ENCODE measurements at regions not wholly inside any gene's neighbourhood (a gene's known extent, or its start where the extent isn't known, plus 50 kb on each side); places are given as distances from the start of the nearest gene placed in this dataset.

DNA sequence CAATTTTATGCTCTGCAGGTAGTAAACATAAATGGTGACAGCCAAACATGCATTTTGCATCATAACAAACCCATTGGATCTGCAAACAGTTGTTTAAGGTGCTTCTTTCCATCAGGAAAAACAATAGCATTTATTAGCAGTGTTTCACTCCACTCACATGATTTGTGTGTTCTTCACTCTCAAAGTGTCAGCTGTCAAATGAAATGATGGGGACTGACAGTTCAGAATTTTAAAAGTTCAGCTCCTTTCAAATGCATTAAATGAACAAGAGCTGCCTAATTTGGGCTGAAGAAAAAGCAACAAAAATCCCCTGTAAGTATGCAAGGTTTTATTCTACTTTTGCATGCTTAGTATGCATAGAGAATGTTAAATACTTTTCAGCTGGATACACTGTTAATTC, 145.2 kb upstream of the CDIN1 start:
- H3K36me3 ChIP-seq, result no peaks in the 10 kb centered on the region
- H3K27me3 ChIP-seq, result no peaks in the 10 kb centered on the region
- no peak overlapping the region for H3K27ac ChIP-seq
- no peaks in the 10 kb centered on the region for H3K9me3 ChIP-seq
- TF ChIP-seq EP300 (IDR thresholded peaks at IDR 0.05), result no peak
- TF ChIP-seq, protein P1, sequence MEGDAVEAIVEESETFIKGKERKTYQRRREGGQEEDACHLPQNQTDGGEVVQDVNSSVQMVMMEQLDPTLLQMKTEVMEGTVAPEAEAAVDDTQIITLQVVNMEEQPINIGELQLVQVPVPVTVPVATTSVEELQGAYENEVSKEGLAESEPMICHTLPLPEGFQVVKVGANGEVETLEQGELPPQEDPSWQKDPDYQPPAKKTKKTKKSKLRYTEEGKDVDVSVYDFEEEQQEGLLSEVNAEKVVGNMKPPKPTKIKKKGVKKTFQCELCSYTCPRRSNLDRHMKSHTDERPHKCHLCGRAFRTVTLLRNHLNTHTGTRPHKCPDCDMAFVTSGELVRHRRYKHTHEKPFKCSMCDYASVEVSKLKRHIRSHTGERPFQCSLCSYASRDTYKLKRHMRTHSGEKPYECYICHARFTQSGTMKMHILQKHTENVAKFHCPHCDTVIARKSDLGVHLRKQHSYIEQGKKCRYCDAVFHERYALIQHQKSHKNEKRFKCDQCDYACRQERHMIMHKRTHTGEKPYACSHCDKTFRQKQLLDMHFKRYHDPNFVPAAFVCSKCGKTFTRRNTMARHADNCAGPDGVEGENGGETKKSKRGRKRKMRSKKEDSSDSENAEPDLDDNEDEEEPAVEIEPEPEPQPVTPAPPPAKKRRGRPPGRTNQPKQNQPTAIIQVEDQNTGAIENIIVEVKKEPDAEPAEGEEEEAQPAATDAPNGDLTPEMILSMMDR (IDR thresholded peaks at IDR 0.05), result no peak
- no peak for TF ChIP-seq POLR2AphosphoS5 (IDR thresholded peaks at IDR 0.05)
- TF ChIP-seq POLR2A (IDR thresholded peaks at IDR 0.05), result no peak
- ATAC-seq, result no peak
- H3K4me3 ChIP-seq, result no peak overlapping the region
- no peaks in the 10 kb centered on the region for H3K4me1 ChIP-seq

DNA sequence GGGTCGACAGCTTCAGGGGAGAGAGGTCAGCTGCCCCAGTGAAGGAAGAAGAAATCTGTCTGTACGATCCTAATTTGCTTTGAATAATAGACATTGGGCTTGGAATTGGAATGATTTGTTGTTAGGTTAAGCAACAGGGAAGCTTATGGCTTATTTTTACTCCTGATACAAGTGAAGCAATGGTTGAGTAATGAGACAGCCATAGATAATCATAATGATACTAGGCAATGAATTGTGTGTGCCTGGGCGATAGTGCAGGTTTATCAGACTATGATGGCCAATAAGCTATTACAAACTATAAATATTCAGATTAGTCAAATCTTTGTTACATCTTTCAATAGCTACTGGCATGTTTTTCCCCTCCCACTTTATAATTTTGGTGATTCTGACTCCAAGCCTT, 140.9 kb upstream of the CDIN1 start:
- Histone ChIP-seq H3K9me3 (no peaks in the 10 kb centered on the region), H3K4me3 (no peak overlapping the region), H3K27ac (no peak overlapping the region), H3K27me3 (no peaks in the 10 kb centered on the region), H3K4me1 (no peaks in the 10 kb centered on the region), H3K36me3 (no peaks in the 10 kb centered on the region)
- 62 to 71% methylated on average over 2 to 3 of the region's 3 CpGs for WGBS, 2 donors (ENCODE audit: low coverage in 1 of 2)
- TF ChIP-seq POLR2A (IDR thresholded peaks at IDR 0.05), result no peak
- TF ChIP-seq, protein P1 (IDR thresholded peaks at IDR 0.05), result no peak
- TF ChIP-seq EP300 (IDR thresholded peaks at IDR 0.05), result no peak
- TF ChIP-seq POLR2AphosphoS5 (IDR thresholded peaks at IDR 0.05), result no peak
- ATAC-seq, result no peak

DNA sequence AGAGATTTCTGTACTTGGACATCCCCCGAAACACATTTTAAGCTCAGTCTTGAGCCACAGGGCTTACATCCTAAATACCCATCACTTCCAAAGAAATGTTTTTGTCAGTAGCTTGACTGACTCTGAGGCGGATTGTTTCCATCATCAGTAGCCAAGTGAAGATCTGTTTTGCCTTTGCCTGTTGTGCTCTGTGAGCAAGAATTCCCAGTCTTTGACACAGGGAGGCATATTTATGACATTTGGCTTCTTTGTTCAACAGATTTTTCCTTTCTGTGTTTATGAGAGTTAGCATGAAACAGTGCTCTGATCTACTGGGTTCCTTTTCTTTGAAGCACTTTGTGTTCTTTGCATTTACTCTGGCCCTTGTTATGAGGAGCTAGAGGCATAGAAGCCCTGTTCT, 132.1 kb upstream of the CDIN1 start:
- Histone ChIP-seq H3K4me3 (no peak overlapping the region), H3K36me3 (no peaks in the 10 kb centered on the region), H3K27me3 (no peaks in the 10 kb centered on the region), H3K4me1 (peaks cover 5 to 25% (median 7%) of the 10 kb centered on the region in 3 donors), H3K9me3 (no peaks in the 10 kb centered on the region), H3K27ac (no peak overlapping the region)
- TF ChIP-seq, protein P1 (IDR thresholded peaks at IDR 0.05), result no peak
- no peak for TF ChIP-seq EP300 (IDR thresholded peaks at IDR 0.05)
- TF ChIP-seq POLR2A (IDR thresholded peaks at IDR 0.05), result no peak
- no peak for TF ChIP-seq POLR2AphosphoS5 (IDR thresholded peaks at IDR 0.05)
- no peak for ATAC-seq
- 66 to 82% methylated on average over 2 of the region's 2 CpGs for WGBS, 2 donors (ENCODE audit: low coverage in 1 of 2)

DNA sequence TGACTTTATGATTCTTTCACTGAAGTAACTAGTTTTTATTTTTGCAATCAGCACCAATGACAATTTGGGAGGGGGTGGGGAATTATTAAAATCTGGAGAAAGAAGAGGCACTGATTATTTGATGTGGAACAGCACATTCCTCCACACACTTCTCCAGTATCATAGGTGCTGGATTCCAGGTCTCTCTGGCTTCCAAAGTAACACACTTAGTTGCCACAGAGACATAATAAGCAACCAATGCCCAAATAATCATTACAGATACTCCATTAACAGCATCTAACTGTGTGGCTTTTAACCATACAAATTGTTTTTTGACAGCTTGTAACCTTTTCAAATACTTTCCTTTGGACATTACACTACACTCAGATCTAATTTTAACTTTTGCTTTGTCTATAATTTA, 131.0 kb upstream of the CDIN1 start:
- Histone ChIP-seq H3K27me3 (no peaks in the 10 kb centered on the region), H3K9me3 (no peaks in the 10 kb centered on the region), H3K4me3 (no peak overlapping the region), H3K4me1 (peaks cover 5 to 25% (median 7%) of the 10 kb centered on the region in 3 donors), H3K27ac (peak overlapping the region in 1 of 4 donors; percentile 35), H3K36me3 (no peaks in the 10 kb centered on the region)
- ATAC-seq, result no peak
- no peak for TF ChIP-seq EP300 (IDR thresholded peaks at IDR 0.05)
- TF ChIP-seq POLR2AphosphoS5 (IDR thresholded peaks at IDR 0.05), result no peak
- TF ChIP-seq POLR2A (IDR thresholded peaks at IDR 0.05), result no peak
- TF ChIP-seq, protein P1 (IDR thresholded peaks at IDR 0.05), result no peak

DNA sequence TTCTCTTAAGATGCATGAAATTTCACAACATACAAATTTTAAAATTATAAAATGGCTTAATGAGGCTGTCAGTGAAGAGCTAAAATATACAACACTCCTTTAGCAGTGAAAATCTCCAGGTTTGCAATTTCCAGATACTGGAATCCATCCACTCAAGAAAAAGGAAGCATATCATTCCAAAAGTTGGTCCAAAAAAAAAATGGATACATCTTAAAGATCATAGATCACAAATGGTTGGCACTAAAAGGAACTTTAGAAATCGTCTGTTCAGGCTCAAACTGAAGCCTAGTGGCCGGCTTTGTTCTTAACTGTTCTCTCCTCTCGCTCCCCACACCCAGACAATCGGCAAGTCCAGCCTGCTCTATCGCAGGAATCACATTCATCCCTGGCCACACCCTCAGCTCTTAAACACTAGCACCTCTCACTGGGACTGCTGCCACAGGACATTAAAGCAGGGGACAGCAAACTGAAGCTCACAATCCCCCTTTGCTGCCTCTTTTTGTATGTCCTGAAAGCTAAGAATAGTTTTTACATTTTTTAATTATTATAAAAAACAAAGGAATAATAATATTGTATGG, 130.3 kb upstream of the CDIN1 start:
- ATAC-seq, result no peak
- Histone ChIP-seq H3K36me3 (no peaks in the 10 kb centered on the region), H3K27me3 (no peaks in the 10 kb centered on the region), H3K9me3 (no peaks in the 10 kb centered on the region), H3K27ac (peak overlapping the region in 2 of 4 donors; percentile 27 to 35), H3K4me1 (peaks cover 5 to 25% (median 7%) of the 10 kb centered on the region in 3 donors), H3K4me3 (no peak overlapping the region)
- TF ChIP-seq, protein P1 (IDR thresholded peaks at IDR 0.05), result no peak
- TF ChIP-seq POLR2A (IDR thresholded peaks at IDR 0.05), result no peak
- 13 to 17% methylated on average over 3 to 4 of the region's 5 CpGs for WGBS, 2 donors (ENCODE audit: low coverage in 1 of 2)

Measured in gastroesophageal sphincter (tissue), 4 donors.